OCI-LY3 (cell line): ENCODE measurements at regions not wholly inside any gene's neighbourhood (a gene's known extent, or its start where the extent isn't known, plus 50 kb on each side); places are given as distances from the start of the nearest gene placed in this dataset.

Source experiments
- H2AFZ ChIP-seq: fragments of 200-600, 300-600 bp; shearing (Covaris generic); 2 replicates; pipeline ENCODE4 v1.6.0; 2014; ENCODE audit warnings: antibody characterized with exemption, low read depth, low read length
- H3K27ac ChIP-seq: fragments of 200-600, 300-600 bp; sonication (generic); 2 replicates; pipeline ENCODE4 v1.5.1; 2014; ENCODE audit warnings: mild to moderate bottlenecking, low read length, moderate library complexity, mixed read lengths
- H3K27me3 ChIP-seq: fragments of 200-600, 300-600 bp; sonication (generic); 2 replicates; pipeline ENCODE4 v1.6.1; 2014; ENCODE audit warnings: low read depth, low read length, mixed read lengths
- H3K36me3 ChIP-seq: fragments of 200-600, 300-600 bp; sonication (generic); replicated peaks from 2 replicates; pipeline ENCODE3; 2014; ENCODE audit warnings: low read depth, low read length, mixed read lengths
- H3K4me1 ChIP-seq: fragments of 300-600, 200-600 bp; sonication (generic); 2 replicates; pipeline ENCODE4 v1.6.1; 2014; ENCODE audit warnings: low read length, mixed read lengths
- H3K4me2 ChIP-seq: fragments of 200-600, 300-600 bp; sonication (generic); 2 replicates; pipeline ENCODE4 v1.6.1; 2014; ENCODE audit warnings: low read length, mixed read lengths
- H3K4me3 ChIP-seq: fragments of 300-600, 200-600 bp; sonication (generic); 2 replicates; pipeline ENCODE4 v1.5.1; 2014; ENCODE audit warnings: antibody characterized with exemption, mild to moderate bottlenecking, low read length, moderate library complexity
- H3K79me2 ChIP-seq: fragments of 300-600, 200-600 bp; shearing (Covaris generic); 2 replicates; pipeline ENCODE4 v1.6.1; 2014; ENCODE audit warnings: mild to moderate bottlenecking, low read length, mixed read lengths
- H3K9ac ChIP-seq: fragments of 300-600, 200-600 bp; shearing (Covaris generic); 2 replicates; pipeline ENCODE4 v1.6.0; 2014; ENCODE audit warnings: mild to moderate bottlenecking, low read length, moderate library complexity
- H3K9me3 ChIP-seq: fragments of 200-600, 300-600 bp; shearing (Covaris generic); 2 replicates; pipeline ENCODE4 v1.6.1; 2014; ENCODE audit warnings: low read length, mixed read lengths; ENCODE audit not compliant: insufficient read depth
- H4K20me1 ChIP-seq: fragments of 200-600, 300-600 bp; sonication (generic); 2 replicates; pipeline ENCODE4 v1.6.1; 2016; ENCODE audit warnings: low read length, mixed read lengths; ENCODE audit not compliant: insufficient read depth
- CTCF ChIP-seq: fragments of 200-600, 300-600 bp; sonication (generic); IDR thresholded peaks from 2 replicates; pipeline ENCODE4 v1.5.1; 2014; ENCODE audit warnings: antibody characterized with exemption, low read length, low read depth
- EZH2phosphoT487 ChIP-seq: fragments of 200-600 bp; shearing (Covaris generic); IDR thresholded peaks from 2 replicates; pipeline ENCODE4 v1.6.1; 2018; ENCODE audit warnings: antibody characterized with exemption, mixed run types, low read depth

DNA sequence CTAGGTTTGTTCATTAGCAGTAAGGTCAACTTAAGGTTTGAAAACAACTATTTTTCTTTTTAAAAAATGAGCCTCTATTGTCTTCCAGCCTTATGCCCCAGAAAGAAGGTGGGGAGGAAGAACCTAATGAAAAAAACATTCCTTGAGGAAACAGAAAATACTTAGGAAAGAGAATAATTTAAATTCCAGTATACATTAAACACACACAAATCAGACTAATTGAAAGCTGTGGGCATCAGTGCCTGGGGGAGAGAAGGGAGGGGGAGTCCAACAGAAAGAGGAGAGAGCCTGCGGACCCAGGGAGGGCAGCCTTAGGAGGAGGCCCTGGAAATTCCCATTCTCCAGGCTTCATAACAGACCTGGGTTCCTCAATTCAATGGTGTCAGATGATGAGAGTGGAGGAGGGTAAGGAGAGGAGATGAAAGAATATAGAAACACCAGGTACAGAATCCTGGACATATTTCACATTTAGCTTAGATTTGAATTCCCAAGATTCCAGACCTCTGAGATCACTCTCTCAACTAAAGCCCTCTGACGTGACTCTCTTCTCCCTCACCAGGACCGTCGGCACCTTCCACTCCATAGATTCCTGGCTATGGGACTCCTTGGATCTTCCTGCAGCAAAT is 320.5 kb upstream of the UMPS start:
- no peaks in the 10 kb centered on the region for H4K20me1 ChIP-seq
- no peak overlapping the region for H2AFZ ChIP-seq
- H3K9ac ChIP-seq, result no peak overlapping the region
- H3K36me3 ChIP-seq, result no peaks in the 10 kb centered on the region
- H3K79me2 ChIP-seq, result no peaks in the 10 kb centered on the region
- no peaks in the 10 kb centered on the region for H3K4me1 ChIP-seq
- no peak overlapping the region for H3K4me2 ChIP-seq
- H3K4me3 ChIP-seq, result no peak overlapping the region
- TF ChIP-seq CTCF (no peak), EZH2phosphoT487 (no peak)
- no peak overlapping the region for H3K27ac ChIP-seq
- H3K9me3 ChIP-seq, result no peaks in the 10 kb centered on the region
- H3K27me3 ChIP-seq, result peaks cover 27% of the 10 kb centered on the region

GRCh38 chr3:124410471-124410870 is 319.8 kb upstream of the UMPS start:
- Histone ChIP-seq H3K27ac (no peak overlapping the region), H2AFZ (no peak overlapping the region), H3K4me1 (no peaks in the 10 kb centered on the region), H3K27me3 (peaks cover 27% of the 10 kb centered on the region), H4K20me1 (no peaks in the 10 kb centered on the region), H3K9ac (no peak overlapping the region), H3K9me3 (no peaks in the 10 kb centered on the region), H3K36me3 (no peaks in the 10 kb centered on the region), H3K79me2 (no peaks in the 10 kb centered on the region), H3K4me3 (no peak overlapping the region), H3K4me2 (no peak overlapping the region)
- no peak for TF ChIP-seq EZH2phosphoT487

DNA sequence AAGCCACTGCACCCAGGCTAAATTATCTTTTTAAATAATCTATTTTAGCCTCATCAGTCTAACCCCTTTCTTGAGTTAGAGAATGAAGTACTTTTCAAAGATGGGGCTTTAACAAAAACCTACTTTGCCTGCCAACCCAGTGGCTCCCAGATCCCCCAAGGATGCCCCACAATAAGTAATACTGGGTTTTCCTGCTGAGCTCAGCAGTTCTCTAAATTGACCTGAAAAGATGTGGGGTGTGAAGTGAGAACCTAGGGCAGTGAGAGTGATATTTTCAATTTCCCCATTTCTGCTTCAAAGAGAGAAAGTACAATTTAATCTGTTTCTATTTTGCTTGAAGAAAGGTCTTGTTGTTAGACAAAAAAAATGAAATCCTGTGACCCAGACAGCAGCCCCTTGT is 318.5 kb upstream of the UMPS start:
- no peaks in the 10 kb centered on the region for H3K9me3 ChIP-seq

DNA sequence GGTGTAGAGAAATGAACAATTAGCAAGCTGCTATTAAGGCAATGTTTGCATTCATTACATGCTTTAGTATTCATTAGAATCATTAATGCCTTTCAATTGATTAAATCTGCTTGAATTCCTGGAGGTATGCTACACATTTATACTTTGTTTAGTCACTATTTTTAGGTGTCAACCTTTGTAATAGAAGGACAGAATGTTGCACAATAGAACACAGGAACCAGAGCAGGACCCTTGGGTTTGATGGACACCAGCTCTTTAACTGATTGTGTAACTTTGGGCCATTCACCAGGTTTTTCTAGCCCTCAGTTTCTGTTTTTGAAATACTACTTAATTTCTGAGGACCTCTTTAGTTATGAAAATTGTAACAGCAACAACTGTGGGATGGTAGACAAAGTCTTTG is 317.6 kb upstream of the UMPS start:
- peaks cover 27% of the 10 kb centered on the region for H3K27me3 ChIP-seq
- no peaks in the 10 kb centered on the region for H3K79me2 ChIP-seq
- no peaks in the 10 kb centered on the region for H3K4me1 ChIP-seq
- H3K27ac ChIP-seq, result no peak overlapping the region
- no peak overlapping the region for H3K4me2 ChIP-seq
- no peak overlapping the region for H2AFZ ChIP-seq
- TF ChIP-seq EZH2phosphoT487 (no peak), CTCF (no peak)
- H3K9ac ChIP-seq, result no peak overlapping the region
- no peak overlapping the region for H3K4me3 ChIP-seq
- no peaks in the 10 kb centered on the region for H3K9me3 ChIP-seq
- H3K36me3 ChIP-seq, result no peaks in the 10 kb centered on the region
- no peaks in the 10 kb centered on the region for H4K20me1 ChIP-seq

More for the DNA sequence above, 318.5 kb upstream of the UMPS start:
- TF ChIP-seq EZH2phosphoT487 (no peak), CTCF (no peak)
- H3K79me2 ChIP-seq, result no peaks in the 10 kb centered on the region
- H3K4me1 ChIP-seq, result no peaks in the 10 kb centered on the region
- H2AFZ ChIP-seq, result no peak overlapping the region
- H3K27ac ChIP-seq, result no peak overlapping the region
- H3K27me3 ChIP-seq, result peaks cover 27% of the 10 kb centered on the region
- no peak overlapping the region for H3K4me3 ChIP-seq
- no peak overlapping the region for H3K4me2 ChIP-seq
- H4K20me1 ChIP-seq, result no peaks in the 10 kb centered on the region
- no peak overlapping the region for H3K9ac ChIP-seq
- H3K36me3 ChIP-seq, result no peaks in the 10 kb centered on the region
